GF-D8 (cell line): ENCODE measurements at regions not wholly inside any gene's neighbourhood (a gene's known extent, or its start where the extent isn't known, plus 50 kb on each side); places are given as distances from the start of the nearest gene placed in this dataset.

Source experiments
- DNase-seq: peaks from one replicate; lab custom pipeline; 2025; lab: John Stamatoyannopoulos, UW

DNA sequence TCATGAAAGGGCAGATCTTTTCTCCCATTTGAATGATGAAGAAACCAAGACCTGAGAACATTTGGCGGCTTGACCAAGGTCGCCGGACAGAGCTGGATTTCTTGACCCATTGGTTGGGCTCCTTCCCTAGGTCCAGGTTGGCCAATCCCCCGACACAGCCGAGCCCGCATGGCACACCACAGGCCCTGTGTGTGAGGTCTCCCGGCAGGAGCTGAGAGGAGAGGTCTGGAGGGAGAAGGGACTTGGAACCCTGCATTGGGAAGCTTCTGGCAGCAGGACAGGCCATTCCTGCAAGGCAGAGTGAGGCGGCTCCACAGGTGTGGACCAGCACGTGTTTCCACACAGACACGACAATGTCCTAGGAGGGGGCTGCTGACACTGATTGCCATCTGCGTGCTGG is 98.6 kb upstream of the THY1 start:
- DNase-seq = no peak

DNA sequence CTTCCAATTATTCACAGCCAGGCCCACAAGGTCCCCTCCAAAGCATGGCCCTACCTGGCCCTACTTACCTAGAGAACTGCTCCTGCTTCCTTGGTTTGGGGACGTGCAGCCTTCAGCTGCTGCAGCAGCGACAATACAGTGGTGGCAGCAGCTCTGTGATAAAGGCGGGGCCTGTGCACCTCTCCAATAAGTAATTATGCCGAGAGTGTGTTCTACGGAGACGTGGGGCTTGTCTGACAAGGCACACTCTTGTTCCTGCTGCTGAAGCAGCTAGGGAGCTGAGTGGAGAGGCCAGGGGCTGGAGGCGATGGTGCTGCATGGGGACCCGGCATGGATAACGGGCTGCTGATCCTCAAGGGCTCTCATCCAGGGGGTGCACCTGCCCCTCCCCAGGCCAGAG is 98.0 kb upstream of the THY1 start:
- DNase-seq = no peak

DNA sequence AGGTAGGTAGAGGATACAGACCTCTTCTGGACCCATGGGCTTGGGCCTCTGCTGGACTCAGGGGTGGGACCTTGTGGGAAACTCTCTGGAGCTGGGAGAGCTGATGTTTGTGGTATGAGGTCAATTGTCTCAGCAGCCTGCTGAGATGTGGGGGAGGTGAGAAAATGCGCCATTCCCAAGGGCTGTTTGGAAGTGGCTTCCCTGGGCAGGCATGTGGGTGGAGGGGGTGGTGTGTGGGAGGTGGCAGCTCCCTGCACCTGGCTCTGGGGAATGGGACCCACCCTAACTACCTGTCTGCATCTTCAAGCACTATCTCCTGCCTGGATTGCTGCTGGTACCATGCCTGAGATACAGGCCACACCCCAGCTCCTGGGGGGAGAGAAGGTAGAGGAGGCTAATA is 97.4 kb upstream of the THY1 start:
- no peak for DNase-seq

DNA sequence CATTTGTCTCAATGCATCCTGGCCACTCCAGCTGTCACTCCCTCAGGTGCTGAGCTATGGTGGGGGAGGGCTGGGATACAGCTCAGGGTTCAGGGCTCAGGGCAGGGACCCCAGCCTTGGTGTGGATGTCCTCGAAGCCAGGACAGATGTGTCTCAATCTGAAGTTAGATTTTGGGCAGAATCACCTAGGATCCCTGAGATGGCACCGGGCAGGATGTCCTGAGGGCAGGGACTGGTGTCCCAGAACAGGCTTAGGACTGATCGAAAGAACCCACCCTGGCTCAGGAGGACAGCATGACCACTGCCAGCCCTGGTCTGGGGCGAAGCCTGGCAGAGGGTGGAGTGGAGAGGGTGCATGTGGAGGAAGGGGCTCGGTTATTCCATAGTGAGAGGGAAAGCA is 96.8 kb upstream of the THY1 start:
- no peak for DNase-seq

DNA sequence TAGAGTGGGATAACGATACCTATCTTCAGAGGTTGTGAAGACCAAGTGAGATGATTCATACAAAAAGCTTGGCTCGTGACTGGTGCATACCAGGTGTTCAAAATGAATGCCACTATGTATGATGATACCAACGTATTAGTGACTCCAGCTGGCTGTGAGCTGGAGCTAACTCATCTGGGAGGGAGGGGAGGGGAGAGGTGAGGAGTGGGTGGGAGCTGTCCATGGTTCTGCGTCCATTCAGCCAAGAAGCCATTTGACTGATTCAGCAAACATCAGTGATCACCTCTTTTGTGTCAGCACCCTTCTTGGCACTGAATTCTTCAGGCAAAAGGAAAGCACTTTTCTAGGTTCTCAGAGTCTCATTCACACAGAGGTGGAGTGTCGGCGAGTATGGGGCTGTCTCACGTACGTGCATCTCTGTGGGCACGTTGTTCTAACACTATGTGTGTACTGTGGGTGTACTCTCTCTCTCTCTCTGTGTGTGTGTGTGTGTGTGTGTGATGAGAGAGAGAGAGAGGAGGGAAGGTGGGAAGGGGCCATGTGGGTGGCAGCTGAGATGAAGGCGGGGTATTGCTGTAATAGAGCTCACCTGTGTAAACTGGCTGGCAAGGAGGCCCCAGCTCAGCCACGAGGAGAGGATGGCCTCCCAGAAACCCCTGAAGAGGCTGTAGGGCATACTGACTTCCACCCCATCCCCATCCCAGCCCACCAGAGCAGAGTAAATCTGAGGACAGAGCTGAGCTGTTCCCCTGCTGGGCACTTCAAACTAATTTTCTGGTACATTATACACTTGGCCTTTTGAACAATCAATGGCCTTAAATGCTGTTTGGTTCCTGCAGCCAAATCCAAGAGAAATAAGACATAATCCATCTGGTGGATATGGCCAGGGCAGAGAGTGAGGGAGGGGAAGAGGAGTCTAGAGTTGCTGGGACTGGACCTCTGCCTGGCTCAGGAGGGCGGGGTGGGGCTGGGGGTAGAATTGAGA is 96.1 kb upstream of the THY1 start:
- no peak for DNase-seq

DNA sequence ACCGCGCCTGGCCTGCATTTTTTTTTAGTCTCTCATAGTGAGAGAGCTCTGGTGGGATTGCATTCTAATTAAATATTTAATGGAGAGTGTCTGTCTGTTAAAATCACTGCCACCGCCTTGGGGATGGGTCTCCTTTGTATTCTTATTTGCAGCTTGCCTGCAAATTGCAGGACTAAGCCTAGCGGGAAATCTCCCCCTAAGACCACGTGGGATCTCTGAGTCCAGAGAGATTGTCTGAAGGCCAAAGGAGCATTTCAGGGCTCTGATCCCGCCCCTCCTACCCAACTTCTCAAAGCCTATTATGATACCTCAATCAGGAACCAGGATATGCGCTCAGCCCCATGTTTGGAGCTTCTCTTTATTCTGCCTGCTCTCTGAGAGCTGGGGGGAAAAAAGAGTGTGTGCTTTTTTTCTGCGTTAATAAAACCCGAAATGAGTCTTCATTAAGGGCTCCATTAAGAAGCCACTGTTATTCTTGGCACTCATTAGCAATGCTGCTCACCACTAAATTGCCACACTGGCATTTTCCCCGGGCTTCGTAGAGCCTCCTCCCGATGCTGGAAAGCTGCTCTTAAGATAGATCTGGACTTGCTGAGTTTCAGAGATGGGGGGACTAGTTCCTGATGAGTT is 92.9 kb upstream of the THY1 start:
- DNase-seq = no peak

DNA sequence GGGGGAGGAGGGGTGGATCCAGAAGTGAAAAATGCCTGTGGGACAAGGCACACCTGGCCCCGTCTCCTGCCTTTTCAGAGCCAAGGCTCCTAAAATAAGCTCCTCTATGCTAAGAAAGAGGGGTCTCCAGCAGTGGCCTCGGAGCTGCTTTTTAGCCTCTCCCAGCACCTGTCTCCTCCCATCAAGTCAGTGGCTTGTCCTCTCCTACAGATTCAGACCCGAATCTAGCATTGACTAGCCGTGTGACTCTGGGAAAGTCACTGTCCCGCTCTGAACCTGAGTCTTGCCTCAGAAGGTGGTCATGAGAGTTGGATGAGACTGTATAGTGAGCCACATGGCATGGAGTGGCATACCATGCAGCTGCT is 90.8 kb upstream of the THY1 start:
- no peak for DNase-seq

DNA sequence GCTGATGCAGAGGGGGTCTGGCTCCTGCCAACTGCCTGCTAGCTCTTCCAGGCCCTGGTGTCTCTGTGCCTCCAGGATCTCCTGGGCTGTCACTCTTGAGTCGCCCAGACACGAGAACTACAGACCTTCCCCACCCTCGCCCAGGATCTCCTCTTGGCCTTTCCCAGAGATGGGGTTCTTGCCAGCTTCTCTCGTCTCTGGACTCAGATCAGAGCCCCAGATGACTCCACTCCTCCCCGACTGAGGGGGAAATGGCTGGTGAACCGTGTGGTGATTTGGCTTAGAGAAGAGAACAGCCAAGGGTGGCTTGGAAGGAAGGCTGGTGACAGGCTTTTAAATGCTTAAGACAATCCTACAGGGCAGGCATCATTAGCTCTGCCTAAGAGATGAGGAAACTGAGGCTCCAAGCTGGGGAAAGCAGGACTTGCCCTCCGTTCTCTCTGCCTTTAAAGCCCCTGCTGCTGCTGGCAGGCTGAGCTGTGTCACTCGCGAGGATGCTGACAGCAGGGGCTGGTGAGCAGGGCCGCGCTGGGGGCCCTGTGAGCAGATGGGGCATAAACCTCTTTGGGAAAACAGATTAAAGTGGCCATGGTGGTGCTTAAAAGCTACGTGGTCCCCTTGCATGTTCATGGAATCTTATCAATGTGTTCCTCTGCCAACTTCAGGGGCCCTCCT is 90.3 kb upstream of the THY1 start:
- DNase-seq = no peak

DNA sequence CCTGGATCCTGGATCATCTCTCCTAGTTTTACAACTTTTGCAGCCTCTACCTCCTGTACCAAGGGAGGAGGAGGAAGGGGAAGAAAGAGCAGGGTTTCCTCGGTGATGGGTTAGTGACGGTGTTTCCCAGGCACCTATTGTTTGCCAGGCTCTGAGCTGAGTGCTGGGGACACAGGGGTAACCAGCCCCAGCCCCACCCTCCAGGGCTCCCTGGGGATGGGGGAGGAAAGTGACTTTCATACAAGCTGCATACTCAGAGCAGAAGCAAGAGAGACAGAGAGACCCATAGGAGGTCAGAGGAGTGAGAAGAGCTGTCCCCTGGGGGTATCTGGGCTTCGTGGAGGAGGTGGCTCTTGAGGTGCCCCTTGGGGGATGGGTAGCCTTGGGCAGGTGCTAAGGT is 89.4 kb upstream of the THY1 start:
- no peak for DNase-seq

DNA sequence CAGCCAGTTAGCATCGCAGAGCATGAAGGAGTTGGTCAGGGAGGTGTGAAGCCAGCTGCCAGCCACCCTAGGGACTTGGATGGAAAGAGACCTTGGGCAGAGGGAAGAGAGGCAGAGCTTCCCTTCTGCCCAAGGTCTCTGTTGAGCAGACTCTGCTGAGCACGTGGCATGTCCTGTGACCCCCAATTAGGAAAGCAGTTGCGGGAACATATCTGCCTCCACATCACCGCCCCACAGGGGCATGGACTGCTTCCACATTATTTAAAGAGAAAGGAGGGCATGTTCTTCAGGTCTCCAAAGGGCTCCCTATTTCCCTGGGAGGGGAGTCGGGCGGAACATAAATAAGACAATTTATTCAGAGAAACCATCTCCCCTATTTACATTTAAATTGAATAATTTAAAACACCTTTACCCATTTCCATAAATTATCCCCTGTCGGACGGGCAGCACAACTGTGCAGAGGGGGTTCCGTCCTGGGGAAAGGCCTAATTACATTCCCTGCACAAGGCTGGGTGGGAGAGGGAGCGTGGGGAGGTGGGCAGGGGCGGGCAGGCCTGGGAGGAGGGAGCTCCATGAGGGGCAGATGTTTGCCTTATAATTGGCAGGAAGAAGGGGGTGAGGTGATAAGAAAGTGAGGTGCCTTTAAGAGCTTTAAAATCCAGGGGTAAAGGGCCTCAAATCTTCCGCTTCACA is 88.8 kb upstream of the THY1 start:
- DNase-seq = no peak

DNA sequence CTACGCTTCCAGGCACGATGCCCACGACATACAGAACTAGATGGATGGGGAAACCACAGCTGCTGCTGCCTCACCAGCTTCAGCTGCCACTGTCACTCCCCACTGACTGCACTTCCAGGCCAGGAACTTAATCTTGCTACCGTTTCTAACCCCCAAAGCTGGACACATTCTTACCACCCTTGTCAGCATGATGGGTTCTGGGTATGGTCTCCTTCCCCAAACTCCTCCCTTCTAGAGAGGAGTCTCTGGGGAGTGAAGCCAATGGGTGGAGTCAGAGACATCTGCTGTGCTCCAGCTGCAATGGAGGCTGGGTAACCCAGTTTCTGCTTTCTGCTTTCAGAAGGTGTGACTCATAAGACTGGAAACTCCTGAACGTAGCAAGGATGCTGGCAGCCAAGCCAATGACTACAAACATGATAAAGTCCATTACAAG is 87.0 kb upstream of the THY1 start:
- no peak for DNase-seq

DNA sequence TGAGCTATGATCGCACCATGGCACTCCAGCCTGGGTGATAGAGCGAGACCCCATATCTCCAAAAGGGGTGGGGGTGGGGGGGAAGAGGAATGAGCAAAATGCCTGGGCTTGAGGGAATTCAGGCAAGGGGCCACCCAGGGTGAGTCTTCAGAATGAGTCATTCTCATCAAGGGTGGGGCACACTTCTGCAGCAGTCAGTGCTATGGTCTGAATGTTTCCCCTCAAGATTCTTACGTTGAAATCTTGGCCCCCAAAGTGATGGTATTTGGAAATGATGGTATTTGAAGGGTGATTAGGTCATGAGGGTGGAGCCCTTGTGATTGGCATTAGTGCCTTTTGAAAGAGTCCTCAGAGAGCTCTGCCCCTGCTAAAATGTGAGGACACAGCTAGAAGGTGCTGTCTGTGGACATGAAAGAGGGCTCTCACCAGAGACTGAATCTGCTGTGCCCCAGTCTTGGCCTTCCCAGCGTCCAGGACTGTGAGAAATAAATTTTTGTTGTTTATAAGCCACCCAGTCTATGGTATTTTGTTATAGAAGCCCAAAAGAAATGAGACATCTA is 86.4 kb upstream of the THY1 start:
- DNase-seq = no peak

DNA sequence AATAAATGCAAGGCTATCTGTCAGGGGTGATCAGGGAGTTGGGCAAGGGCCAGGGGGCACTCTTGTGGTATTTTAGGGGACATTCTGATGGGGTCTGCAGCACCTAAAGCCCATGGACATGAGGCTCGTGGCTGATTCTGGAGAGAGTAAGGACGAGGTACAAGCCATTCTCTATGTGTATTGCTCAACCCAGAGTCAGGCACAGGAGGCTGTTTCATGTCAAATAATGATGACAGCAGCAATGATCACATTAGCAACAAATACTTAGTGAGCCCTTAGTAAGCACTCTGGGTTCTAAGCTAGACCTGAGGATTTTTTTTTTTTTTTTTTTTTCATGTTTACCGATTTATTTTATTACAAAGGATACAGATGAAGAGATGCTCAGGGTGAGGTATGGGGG is 83.5 kb upstream of the THY1 start:
- no peak for DNase-seq

DNA sequence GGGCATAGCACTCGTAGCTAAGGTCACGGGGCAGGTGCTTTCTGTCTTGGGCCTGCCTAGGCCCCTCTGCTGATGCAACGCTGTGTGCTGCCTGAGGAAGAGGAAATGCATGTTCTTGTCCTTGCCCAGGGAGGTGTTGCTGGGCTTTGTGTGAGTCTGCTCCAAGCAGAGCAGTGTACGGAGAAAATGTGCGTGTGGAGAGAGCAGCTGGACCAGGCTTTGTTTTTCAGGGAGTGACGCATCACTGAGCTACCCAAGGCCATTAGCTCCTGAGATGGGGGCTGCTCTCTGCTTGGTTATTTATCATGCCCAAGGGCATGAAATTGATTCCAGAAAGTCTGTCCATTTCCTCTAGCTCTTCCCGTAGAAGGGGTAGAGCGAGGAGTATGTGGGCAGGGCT is 82.9 kb upstream of the THY1 start:
- no peak for DNase-seq

DNA sequence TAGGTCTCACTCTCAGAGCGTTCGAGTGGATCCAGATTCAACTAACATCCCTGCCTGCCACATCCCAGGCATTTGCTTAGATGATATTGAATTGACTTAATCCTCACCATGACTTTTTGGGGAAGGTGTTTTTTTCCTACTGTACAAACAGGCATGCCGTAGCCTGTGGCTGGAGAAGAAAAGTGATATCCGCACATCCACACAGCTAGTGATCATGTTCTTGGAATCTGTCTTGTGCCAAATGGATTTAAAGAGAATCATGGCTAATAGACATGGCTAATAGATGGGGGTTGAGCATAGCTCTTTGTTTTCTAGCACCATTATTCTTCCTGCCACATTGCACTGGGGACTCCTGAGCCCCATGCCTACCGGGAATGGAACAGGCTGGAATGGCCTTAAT is 82.1 kb upstream of the THY1 start:
- DNase-seq = no peak

DNA sequence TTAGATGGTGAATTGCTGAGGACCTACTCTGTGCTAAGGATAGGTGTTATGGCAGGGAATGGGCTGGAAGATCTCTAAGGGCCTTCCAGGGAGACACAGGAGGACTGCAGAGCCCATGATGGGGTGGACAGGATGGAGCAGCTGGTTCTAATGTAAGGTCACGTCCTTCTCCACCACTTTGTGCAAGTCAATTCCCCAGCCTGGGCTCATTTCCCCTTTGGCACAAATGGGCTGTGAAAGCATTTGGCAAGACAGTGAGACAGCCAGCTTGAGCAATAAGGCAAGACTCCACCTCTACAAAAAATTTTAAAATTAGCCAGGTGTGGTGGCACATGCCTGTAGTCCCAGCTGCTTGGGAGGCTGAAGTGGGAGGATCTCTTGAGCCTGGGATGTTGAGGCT is 81.4 kb upstream of the THY1 start:
- no peak for DNase-seq

DNA sequence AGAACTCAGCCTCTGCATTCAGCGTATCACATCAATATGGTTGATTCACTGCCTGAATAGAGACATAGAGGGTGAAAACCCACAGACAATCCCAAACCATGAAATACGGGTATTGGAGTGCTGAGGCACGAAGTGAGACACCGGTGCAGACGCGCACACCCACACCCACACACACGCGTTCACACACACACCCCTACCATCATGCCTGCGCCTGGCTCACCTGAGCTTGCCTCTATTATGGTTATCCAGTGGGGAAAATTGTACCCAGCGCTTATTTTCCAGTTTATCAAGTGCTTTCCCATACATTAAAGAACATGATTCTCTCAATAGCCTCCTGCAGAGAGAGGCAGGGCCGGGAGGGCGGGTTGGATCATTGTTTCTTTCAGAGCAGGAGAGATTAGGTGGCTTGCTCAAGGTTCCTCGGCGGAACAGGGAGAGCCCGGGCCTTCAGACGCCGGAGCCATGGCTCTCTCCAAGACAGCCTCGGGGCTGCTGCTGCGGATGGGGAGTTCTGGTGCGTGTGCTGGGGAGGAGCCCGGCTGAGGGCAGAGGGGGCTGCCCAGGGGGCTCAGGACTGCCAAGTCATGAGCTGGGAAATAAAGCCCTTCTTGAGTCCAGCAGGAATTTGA is 78.9 kb upstream of the THY1 start:
- DNase-seq = no peak

DNA sequence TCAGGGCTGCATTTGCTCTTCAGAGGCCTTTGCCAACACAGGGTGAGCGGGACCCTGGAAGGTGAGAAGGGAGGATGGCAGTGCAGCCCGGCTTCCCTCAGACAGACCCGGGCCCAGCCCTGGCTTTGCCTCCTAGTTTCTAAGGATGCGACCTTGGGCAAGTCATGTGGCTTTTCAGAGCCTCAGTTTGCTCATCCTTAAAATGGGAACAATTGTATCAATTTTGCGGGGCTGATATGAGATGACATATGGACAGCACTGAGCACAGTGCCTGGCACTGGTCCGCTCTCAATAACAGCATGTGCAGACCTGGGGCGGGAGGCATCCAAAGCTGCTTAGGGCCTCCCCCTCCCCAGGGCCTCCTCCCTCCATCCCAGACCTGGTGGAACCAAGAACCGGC is 74.7 kb upstream of the THY1 start:
- no peak for DNase-seq

DNA sequence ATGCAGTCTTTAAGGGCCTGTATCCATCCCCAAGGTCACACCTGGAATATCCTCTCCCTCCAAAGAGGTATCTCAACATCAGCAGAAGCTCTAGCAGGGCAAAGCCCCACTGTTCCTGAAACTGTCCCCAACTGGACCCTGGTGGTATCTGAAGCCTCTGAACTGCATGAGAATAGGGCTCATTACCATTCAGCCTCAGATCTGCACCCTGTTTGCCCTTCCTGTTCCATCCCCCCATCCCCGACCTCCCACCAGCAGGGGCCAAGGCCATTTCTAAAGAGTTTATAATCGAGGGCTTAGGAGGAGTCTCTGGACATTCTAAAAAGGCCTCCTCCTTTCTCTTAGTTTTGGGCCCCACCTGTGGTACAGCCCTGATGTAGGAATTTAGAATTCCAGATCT is 74.0 kb upstream of the THY1 start:
- DNase-seq = no peak

DNA sequence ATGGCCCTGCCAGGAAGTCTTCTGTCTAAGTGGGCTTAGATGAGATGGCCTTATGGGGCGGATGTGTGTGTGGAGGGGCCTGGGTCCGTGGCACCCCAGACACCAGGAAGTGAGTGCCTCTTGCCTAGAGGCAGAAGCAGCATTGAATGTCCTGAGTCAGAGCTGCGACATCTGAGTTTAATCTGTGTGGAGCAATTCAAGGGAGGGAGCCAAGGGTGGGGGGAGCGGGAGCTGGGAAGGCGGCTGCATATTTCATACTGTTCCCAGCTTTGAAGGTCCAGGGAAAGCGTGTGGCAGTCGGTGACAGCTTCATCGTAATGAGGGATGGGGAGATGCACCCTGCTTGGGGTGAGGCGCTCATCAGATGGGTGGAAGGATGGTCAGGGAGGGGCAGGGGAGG is 73.5 kb upstream of the THY1 start:
- no peak for DNase-seq

DNA sequence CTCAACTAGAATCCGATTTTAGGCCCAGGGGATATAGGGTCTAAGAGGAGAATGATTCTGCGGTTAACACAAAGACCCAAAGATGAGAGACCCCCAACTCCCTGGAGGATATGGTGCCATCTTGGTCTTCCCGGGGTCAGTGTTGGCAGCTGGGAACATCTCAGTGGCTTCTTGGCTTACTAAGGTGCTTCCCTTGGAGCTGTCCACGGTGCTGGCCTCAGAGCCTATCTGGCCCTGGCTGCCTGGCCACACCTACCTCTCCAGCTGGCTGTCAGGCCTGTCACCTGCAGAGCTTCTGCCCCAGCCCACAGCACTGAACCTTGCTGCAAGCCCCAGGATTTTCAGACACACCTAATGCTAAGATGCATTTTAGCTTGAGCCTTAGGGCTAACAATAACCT is 70.7 kb upstream of the THY1 start:
- no peak for DNase-seq
